Left renal pelvis (tissue), 4 donors: ENCODE measurements at regions not wholly inside any gene's neighbourhood (a gene's known extent, or its start where the extent isn't known, plus 50 kb on each side); places are given as distances from the start of the nearest gene placed in this dataset.
"Not testable (repeated sequence)": the region's sequence is repeated elsewhere in the genome, so short reads cannot be mapped to it uniquely, and the experiment has no call there.

ENCODE experiments used
- DNase-seq, 4 donors: peaks; one replicate each; pipeline ENCODE4 v3.0.0-alpha.2; 2013; ENCODE audit warnings: low read depth in 4 of 4, low spot score in 3 of 4

GRCh38 chr17:13099089-13099735 is 81.4 kb upstream of the ELAC2 start:
- no peak for DNase-seq

GRCh38 chr17:13096291-13096690 is 78.5 kb upstream of the ELAC2 start:
- DNase-seq = no peak

DNA sequence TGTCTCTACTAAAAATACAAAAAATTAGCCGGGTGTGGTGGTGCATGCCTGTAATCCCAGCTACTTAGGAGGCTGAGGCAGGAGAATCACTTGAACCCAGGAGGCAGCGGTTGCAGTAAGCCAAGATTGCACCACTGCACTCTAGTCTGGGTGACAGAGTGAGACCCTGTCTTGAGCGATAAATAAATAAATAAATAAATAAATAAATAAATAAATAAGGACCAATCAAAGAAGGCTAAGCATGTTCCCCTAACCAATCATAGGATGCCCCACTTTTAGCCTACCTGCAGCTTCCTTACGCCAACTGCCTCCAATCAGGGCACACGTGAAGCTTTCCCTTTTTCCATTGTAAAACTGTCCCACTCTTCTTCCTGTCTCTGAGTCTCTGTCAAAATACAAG is 74.2 kb upstream of the ELAC2 start:
- not testable (repeated sequence) for DNase-seq

- DNase-seq = no peak
These were observed 70.8 kb upstream of the ELAC2 start for GRCh38 chr17:13088666-13089065.

GRCh38 chr17:13087802-13088201 is 70.0 kb upstream of the ELAC2 start:
- no peak for DNase-seq

DNA sequence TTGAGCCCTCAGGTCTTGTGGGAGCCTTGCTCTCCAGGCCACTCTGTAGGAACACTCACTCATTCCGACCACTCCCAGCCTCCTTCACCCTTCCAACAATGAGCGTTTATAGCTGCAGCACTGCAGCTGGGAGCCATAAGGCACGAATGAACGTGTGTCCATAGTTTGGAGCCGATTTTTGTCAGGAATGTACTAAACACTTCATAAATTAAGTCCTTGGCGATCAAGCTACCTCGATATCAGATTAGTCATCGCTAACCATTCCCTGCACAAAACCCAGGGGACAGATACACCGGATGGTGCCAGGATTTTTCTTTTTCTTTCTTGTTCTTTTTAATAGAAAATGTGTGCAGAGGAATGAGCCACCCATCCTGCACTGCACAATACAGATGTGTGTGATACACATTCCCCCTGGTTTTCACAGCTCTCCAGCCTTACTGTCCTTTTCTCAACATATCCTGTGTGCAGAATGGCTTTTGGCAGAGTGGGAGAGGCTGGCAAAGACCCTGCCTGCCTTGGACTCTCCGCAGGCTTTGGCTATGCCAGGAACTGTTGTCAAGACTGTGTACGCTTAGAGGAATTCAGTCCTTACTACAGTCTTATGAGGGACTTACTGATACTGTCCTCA is 68.4 kb upstream of the ELAC2 start:
- no peak for DNase-seq

DNA sequence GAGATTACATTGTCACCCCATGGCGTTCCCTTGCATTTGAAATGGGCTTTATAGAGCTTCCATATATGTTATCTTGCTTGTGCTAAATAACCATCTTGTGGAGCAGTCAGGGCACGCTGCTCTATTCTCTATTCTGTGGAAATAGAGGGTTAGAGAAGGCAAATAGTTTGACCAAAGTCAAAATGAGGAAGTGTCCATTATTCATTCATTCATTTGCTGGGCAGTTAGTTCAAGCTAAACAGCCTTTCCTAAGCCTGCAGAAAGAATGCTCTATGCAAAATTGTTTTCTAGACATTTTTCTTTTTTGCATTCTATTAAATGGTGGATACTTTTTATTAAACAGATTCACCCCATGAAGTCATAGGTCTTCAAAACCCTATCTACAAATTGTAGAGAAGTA is 67.8 kb upstream of the ELAC2 start:
- DNase-seq = no peak

- DNase-seq = no peak
These were observed 66.6 kb upstream of the ELAC2 start for GRCh38 chr17:13084420-13084819.

DNA sequence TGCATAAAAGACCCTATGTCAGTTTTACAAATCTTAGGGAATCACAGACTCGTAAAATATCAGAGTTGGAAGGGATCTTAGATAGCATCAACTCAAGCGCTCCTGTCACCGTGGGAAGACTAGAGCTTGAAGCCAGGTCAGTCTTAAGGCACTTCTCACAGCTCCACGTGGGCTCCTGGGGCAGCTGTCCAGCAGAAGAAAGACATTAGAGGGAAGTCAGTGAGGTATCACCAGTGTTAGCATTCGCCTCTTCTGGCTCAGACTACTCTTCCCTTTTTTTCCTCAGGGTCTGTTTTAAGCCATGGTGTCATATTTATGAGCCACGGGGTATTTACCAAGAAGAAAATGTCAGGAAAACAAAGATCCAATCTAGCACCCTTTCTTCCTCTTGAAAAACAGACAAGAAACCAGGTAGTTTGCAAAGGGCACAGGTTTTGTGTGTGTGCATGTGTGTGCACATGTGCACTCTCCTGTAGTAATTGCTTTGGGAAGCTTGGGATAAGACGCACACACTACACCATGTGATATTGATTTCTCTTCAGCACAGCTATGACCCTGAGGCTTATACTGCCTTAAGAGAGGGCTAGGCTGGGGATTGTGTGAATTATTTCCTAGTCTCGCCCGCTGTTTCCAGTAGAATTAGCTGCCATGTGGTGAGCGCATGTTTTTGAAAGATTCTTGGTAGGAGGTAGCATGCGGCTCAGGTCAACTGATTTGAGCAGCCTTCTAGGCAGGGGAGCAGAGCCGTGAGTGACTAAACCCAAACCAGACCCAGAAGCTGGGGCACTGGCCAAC is 61.0 kb upstream of the ELAC2 start:
- no peak for DNase-seq

GRCh38 chr17:13076905-13077304 is 59.1 kb upstream of the ELAC2 start:
- DNase-seq = no peak

GRCh38 chr17:13074026-13074425 is 56.2 kb upstream of the ELAC2 start:
- no peak for DNase-seq

- no peak for DNase-seq
These were observed 55.2 kb upstream of the ELAC2 start for GRCh38 chr17:13073018-13073417.

DNA sequence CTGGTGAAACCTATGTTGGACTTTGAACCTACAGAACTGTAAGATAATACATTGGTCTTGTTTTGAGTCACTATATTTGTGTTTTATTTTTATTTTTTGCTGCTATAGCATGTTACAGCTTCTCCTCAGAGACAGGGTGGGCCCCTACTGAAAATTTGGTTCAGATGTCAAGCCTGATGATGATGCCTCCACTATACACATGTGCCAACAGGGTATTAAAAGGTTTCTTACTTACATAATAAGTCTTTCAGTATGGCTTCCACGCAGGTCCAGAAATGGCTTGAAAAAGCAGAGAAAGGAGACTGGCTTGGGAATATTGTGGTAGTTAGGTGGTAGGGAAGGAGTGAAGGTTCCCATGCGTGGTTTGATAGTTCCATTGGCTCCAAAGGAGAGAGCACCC is 52.9 kb upstream of the ELAC2 start:
- no peak for DNase-seq

GRCh38 chr17:13067629-13068303 is 49.9 kb upstream of the ELAC2 start:
- DNase-seq = no peak
